Endothelial cell of umbilical vein (primary cell): ENCODE measurements at regions not wholly inside any gene's neighbourhood (a gene's known extent, or its start where the extent isn't known, plus 50 kb on each side); places are given as distances from the start of the nearest gene placed in this dataset.

Source experiments
- BruUV-seq: library from RNA; stranded (reverse); fragments of 400-500 nt; replicated peaks from 2 replicates; lab custom pipeline; 2021; lab: Mats Ljungman, UMichigan
- CTCF ChIA-PET: fragments of 300-600, 350-600 bp; sonication (Branson Sonifier 250); formaldehyde crosslinking; loops from one replicate; lab custom pipeline; 2021; ENCODE audit warnings: antibody characterized with exemption, inconsistent platforms; lab: Charles Lee
- POLR2A ChIA-PET: fragments of 300-600, 350-600 bp; sonication (Branson Sonifier 250); formaldehyde crosslinking; loops from one replicate; lab custom pipeline; 2021; ENCODE audit warnings: antibody characterized with exemption, inconsistent platforms; lab: Charles Lee
- DNase-seq: peaks from one replicate; pipeline ENCODE4 v3.0.0-alpha.2; 2011; ENCODE audit warnings: low read depth, low spot score
- FAIRE-seq: peaks from 2 replicates; lab custom pipeline; 2011; peaks lifted over from hg19 to GRCh38; lab: Jason Lieb, UNC
- H2AFZ ChIP-seq: 2 replicates; pipeline ENCODE4 v1.6.0; 2012; ENCODE audit warnings: low read depth, low read length, control low read depth, inconsistent platforms
- H3K27ac ChIP-seq: 2 replicates; pipeline ENCODE4 v1.5.1; 2011; ENCODE audit warnings: low read depth, mild to moderate bottlenecking, control low read depth, low read length, moderate library complexity; ENCODE audit not compliant: insufficient read depth
- H3K27me3 ChIP-seq, 2 experiments: 2 replicates each; pipeline versions ENCODE4 v1.6.0 to v1.6.1; 2011; ENCODE audit warnings: low read length in 2 of 2, mixed read lengths in 1 of 2; ENCODE audit not compliant: control insufficient read depth in 2 of 2, insufficient read depth in 2 of 2
- H3K36me3 ChIP-seq, 2 experiments: 2 replicates in 1 of 2; 3 replicates in 1 of 2; pipeline ENCODE4 v1.5.1; 2011; ENCODE audit warnings: low read length in 2 of 2, mild to moderate bottlenecking in 1 of 2, moderate library complexity in 1 of 2; ENCODE audit not compliant: control insufficient read depth in 2 of 2, insufficient read depth in 2 of 2; ENCODE audit errors: extremely low read depth in 1 of 2
- H3K4me1 ChIP-seq: 3 replicates; pipeline ENCODE4 v1.5.1; 2011; ENCODE audit warnings: mild to moderate bottlenecking, low read length; ENCODE audit not compliant: control insufficient read depth, insufficient read depth; ENCODE audit errors: extremely low read depth
- H3K4me2 ChIP-seq: 2 replicates; pipeline ENCODE4 v1.6.1; 2011; ENCODE audit warnings: low read length, control low read depth, mixed read lengths; ENCODE audit not compliant: insufficient read depth
- H3K4me3 ChIP-seq, 3 experiments: fragments of 200-600 bp in 1 of 3; sonication (generic), shearing (Covaris generic) in 1 of 3; replicated peaks in 1 of 3; 2 replicates each; pipeline ENCODE4 v1.5.1; 2011 to 2016; ENCODE audit warnings: control low read depth in 3 of 3, low read length in 3 of 3, mild to moderate bottlenecking in 2 of 3, inconsistent platforms in 1 of 3, low read depth in 1 of 3, moderate library complexity in 1 of 3; ENCODE audit not compliant: insufficient read depth in 1 of 3
- H3K79me2 ChIP-seq: 2 replicates; pipeline ENCODE4 v1.6.0; 2012; ENCODE audit warnings: low read length, inconsistent platforms; ENCODE audit not compliant: control insufficient read depth, insufficient read depth
- H3K9ac ChIP-seq: replicated peaks from 2 replicates; pipeline ENCODE3; 2011; ENCODE audit warnings: low read length, control low read depth; ENCODE audit not compliant: insufficient read depth; ENCODE audit errors: extremely low read depth
- H3K9me1 ChIP-seq: replicated peaks from 3 replicates; pipeline ENCODE4 v1.6.0; 2011; ENCODE audit warnings: mild to moderate bottlenecking, low read length; ENCODE audit not compliant: control insufficient read depth, insufficient read depth; ENCODE audit errors: extremely low read depth
- H3K9me3 ChIP-seq: replicated peaks from 2 replicates; pipeline ENCODE4 v1.5.1; 2012; ENCODE audit warnings: low read length, inconsistent platforms; ENCODE audit not compliant: control insufficient read depth, insufficient read depth
- H4K20me1 ChIP-seq: replicated peaks from 2 replicates; pipeline ENCODE3; 2011; ENCODE audit warnings: mild to moderate bottlenecking, low read length; ENCODE audit not compliant: control insufficient read depth, insufficient read depth; ENCODE audit errors: extremely low read depth
- EZH2 ChIP-seq: IDR thresholded peaks from 2 replicates; pipeline ENCODE4 v1.6.1; 2012; ENCODE audit warnings: borderline replicate concordance, low read depth, mild to moderate bottlenecking, moderate library complexity, low read length, inconsistent platforms; ENCODE audit not compliant: severe bottlenecking
- FOS ChIP-seq: IDR thresholded peaks from 2 replicates; pipeline ENCODE4 v1.6.1; 2011; ENCODE audit warnings: mild to moderate bottlenecking, low read length, moderate library complexity, borderline replicate concordance; ENCODE audit not compliant: insufficient read depth
- GATA2 ChIP-seq: IDR thresholded peaks from 2 replicates; pipeline ENCODE4 v1.7.0; 2011; ENCODE audit warnings: low read depth, mild to moderate bottlenecking, moderate library complexity, mixed read lengths, low read length; ENCODE audit not compliant: insufficient read length, insufficient read depth
- JUN ChIP-seq: IDR thresholded peaks from 2 replicates; pipeline ENCODE4 v1.6.1; 2011; ENCODE audit warnings: borderline replicate concordance, low read depth; ENCODE audit not compliant: insufficient read length, insufficient read depth
- MYC ChIP-seq: IDR thresholded peaks from one replicate; pipeline ENCODE4 v1.6.1; 2011; ENCODE audit warnings: mild to moderate bottlenecking, low read depth, low read length
- POLR2A ChIP-seq: IDR thresholded peaks from 2 replicates; pipeline ENCODE4 v1.6.1; 2012; ENCODE audit warnings: low read depth, mild to moderate bottlenecking, control low read depth, low read length
- POLR2AphosphoS5 ChIP-seq: IDR thresholded peaks from 2 replicates; pipeline ENCODE4 v1.6.1; 2012; ENCODE audit warnings: low read depth, mild to moderate bottlenecking, control low read depth, low read length, moderate library complexity; ENCODE audit not compliant: insufficient read depth
- dilution Hi-C: fragments of 300-500 bp; cut with MboI; formaldehyde crosslinking; loops from one replicate; pipeline ENCODE4 v1.15.0; 2019; ENCODE audit warnings: low sequenced_read_pairs; ENCODE audit not compliant: extremely low pct_ligation_motif_present
- intact Hi-C: fragments of 100-400 bp; cut with micrococcal nuclease; formaldehyde crosslinking; loops from one replicate; pipeline ENCODE4 v1.10.0; 2022
- TF ChIP-seq, protein P1 (sequence below): IDR thresholded peaks from 2 replicates; pipeline ENCODE4 v1.6.1; 2011; ENCODE audit not compliant: insufficient read depth, insufficient read length
- TF ChIP-seq, protein P2 (sequence below), 2 donors: IDR thresholded peaks; 1 replicate in 1 of 2; 2 replicates in 1 of 2; pipeline ENCODE4 v1.5.1; 2011; ENCODE audit warnings: low read length in 2 of 2, mild to moderate bottlenecking in 2 of 2, moderate library complexity in 2 of 2, control low read depth in 1 of 2, inconsistent platforms in 1 of 2, low read depth in 1 of 2; ENCODE audit not compliant: insufficient read depth in 1 of 2; ENCODE audit errors: extremely low read depth in 1 of 2

DNA sequence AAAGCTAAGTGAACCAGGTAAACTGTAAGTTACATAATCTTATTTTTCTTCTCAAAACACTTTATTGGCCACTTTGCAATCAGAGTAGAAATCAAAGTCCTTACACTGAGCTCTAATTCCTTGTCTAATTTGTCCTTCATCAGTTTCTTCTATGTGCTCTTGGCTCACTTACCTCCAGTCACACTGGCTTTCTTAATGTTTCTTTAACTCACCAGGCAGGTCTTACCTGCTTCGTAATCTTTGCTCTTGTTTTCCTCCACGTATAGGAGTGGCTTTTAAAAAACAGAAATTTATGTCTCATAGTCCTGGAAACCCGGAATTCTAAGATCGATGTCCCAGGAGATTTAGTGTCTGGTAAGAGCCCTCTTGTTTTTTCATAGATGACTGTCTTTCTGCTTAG is 1462.1 kb downstream of the FSTL5 start:
- no peaks in the 10 kb centered on the region for H3K4me1 ChIP-seq
- TF ChIP-seq POLR2AphosphoS5 (no peak), FOS (no peak), POLR2A (no peak), JUN (no peak), MYC (no peak), GATA2 (no peak), EZH2 (no peak)
- TF ChIP-seq, protein P1, sequence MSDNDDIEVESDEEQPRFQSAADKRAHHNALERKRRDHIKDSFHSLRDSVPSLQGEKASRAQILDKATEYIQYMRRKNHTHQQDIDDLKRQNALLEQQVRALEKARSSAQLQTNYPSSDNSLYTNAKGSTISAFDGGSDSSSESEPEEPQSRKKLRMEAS = no peak
- no peaks in the 10 kb centered on the region for H3K79me2 ChIP-seq
- intact Hi-C loops = no loop called here
- no peaks in the 10 kb centered on the region for H3K9me1 ChIP-seq
- no peak for DNase-seq
- dilution Hi-C loops = no loop called here
- no peak for FAIRE-seq
- ChIA-PET POLR2A (no interaction called here), CTCF (no interaction called here)
- H3K4me2 ChIP-seq = no peak overlapping the region
- no peaks in the 10 kb centered on the region for H3K9me3 ChIP-seq
- H3K9ac ChIP-seq = no peak overlapping the region
- H3K4me3 ChIP-seq = no peak overlapping the region
- H3K27me3 ChIP-seq = no peaks in the 10 kb centered on the region
- no peaks in the 10 kb centered on the region for H3K36me3 ChIP-seq
- no peaks in the 10 kb centered on the region for H4K20me1 ChIP-seq
- H3K27ac ChIP-seq = no peak overlapping the region
- no TSS peak for BruUV-seq
- no peak overlapping the region for H2AFZ ChIP-seq

DNA sequence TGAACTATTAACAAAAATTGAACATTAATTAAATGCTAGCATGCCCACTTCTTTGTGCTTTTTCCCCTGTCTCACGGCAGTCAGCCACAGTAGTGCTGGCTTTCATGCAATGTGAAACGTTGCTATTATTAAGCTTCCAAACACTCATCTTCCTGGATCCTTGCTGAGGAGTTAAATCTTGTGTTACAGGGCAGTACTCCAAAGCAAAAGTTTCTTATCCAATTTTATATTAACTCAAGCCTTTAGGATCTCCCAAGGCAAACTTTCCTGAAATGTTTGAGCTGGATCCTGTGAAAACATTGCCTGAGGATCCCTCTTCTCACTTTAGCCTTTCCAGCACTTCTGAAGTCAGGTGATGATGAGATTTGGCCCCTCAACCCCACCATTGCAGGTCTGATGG is 1454.8 kb downstream of the FSTL5 start:
- Histone ChIP-seq H3K9me1 (no peaks in the 10 kb centered on the region), H3K4me2 (no peak overlapping the region), H3K27me3 (no peaks in the 10 kb centered on the region), H4K20me1 (no peaks in the 10 kb centered on the region), H3K4me3 (no peak overlapping the region), H3K9ac (no peak overlapping the region), H3K27ac (no peak overlapping the region), H2AFZ (no peak overlapping the region), H3K9me3 (no peaks in the 10 kb centered on the region), H3K36me3 (no peaks in the 10 kb centered on the region), H3K79me2 (no peaks in the 10 kb centered on the region), H3K4me1 (no peaks in the 10 kb centered on the region)
- TF ChIP-seq POLR2AphosphoS5 (no peak), JUN (no peak), FOS (no peak), GATA2 (no peak), POLR2A (no peak), EZH2 (no peak), MYC (no peak)
- TF ChIP-seq, protein P1 = no peak
- TF ChIP-seq, protein P2, sequence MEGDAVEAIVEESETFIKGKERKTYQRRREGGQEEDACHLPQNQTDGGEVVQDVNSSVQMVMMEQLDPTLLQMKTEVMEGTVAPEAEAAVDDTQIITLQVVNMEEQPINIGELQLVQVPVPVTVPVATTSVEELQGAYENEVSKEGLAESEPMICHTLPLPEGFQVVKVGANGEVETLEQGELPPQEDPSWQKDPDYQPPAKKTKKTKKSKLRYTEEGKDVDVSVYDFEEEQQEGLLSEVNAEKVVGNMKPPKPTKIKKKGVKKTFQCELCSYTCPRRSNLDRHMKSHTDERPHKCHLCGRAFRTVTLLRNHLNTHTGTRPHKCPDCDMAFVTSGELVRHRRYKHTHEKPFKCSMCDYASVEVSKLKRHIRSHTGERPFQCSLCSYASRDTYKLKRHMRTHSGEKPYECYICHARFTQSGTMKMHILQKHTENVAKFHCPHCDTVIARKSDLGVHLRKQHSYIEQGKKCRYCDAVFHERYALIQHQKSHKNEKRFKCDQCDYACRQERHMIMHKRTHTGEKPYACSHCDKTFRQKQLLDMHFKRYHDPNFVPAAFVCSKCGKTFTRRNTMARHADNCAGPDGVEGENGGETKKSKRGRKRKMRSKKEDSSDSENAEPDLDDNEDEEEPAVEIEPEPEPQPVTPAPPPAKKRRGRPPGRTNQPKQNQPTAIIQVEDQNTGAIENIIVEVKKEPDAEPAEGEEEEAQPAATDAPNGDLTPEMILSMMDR (IDR thresholded peaks at IDR 0.05; ENCODE audit: extremely low read depth in 1 of 2, insufficient read depth in 1 of 2, low read depth in 1 of 2, low read length in 2 of 2) = no peak
- dilution Hi-C loops (no loop called here), intact Hi-C loops (no loop called here)
- ChIA-PET POLR2A (no interaction called here), CTCF (no interaction called here)
- no peak for FAIRE-seq
- no TSS peak for BruUV-seq
- no peak for DNase-seq
